ENCODE measurements at regions not wholly inside any gene's neighbourhood (a gene's known extent, or its start where the extent isn't known, plus 50 kb on each side); places are given as distances from the start of the nearest gene placed in this dataset.
A peak's percentile ranks its signal among the peaks of the same experiment; 100 is the strongest.
"Not testable (repeated sequence)": the region's sequence is repeated elsewhere in the genome, so short reads cannot be mapped to it uniquely, and the experiment has no call there.

DNA sequence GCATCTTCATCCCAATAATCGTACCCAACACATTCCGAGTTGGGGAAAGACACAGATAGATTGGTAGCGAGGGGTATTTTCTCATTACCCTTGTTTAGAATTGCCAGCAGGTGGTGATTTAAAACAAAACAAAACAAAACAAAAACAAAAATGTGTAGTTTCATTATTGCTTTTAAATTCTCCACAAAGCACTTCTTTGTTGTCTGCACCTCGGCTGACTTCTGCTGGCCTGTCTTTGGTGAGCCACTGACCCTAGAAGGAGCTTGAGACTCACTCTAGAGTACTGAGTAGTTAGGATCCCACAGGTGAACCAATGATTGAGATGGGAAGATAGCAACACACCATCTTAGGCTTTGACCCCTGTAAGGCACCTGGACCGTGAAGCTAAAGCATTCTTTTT, 105.4 kb upstream of the BET1 start:
- no peak for DNase-seq

DNA sequence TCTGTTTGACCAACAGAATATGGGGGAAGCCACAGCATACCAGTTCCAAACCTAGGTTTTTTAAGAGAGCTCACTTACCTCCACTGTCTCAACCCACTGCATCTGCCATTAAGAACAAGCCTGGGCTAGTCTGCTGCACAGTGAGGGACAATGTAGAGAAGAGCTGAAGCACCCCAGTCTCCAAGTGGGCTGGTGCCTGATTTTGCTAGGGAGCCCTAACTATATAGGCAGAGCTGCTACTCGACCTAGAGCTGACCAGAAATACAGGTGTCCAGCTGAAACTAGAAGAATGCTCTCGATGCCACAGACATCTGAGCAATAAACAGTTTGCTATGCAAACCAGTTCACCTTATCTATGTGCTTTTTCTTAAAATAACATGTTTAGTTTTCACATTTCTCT, 106.9 kb upstream of the BET1 start:
- DNase-seq, result no peak

DNA sequence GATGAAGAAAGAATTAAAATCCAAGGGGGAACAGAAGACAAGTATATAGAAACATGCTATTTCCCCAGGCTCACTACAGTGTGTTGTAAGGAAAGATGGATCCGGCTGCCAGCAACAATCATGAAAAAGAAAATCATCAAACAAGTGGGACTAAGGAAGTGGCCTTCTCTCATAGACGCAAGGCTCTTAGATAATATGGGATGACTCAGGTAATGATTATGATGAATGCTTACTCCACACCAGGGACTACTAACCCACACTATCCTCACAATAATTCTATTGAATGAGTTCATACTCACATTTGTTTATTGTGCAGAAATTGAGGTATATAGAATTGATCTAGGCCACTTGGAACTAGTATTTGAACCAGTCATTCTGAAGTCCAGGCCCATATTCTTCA, 111.2 kb upstream of the BET1 start:
- DNase-seq, result no peak

DNA sequence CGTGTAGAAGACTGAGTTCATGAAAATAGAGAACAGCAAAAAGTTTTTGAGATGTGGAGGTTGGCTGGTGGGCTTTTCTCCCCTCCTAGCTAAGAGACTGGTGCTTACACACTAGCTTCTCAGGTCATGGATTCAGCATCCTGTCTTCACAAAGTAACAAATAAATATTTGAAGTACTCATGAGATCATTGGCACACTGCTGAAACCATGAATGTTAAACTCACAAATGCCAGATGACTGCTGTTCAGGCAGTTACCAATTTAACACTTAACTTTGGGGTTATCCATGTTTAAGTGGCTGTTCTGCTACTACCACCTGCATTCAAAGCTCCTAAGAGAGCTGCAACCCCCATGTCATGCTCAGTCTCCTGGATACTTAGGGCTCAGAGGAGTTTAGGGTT, 119.0 kb upstream of the BET1 start:
- DNase-seq, result no peak

DNA sequence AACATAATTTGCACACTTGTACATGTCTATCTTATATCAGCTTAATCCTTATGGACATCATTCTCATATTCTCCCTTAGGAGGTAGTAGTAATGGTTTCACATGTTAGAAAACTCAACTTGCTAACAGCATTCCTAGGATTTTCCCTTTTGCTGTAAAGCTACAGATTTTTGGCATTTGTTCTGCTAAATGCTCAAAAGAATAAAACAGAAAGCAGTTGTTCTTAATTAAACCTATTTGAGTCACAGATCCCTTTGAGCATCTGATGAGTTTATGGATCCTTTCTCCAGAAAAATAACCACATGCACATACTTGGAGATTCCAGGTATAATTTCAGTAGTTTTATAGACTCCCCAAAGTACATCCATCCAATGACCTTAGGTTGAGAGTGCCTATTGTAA, 122.9 kb upstream of the BET1 start:
- DNase-seq, result no peak

DNA sequence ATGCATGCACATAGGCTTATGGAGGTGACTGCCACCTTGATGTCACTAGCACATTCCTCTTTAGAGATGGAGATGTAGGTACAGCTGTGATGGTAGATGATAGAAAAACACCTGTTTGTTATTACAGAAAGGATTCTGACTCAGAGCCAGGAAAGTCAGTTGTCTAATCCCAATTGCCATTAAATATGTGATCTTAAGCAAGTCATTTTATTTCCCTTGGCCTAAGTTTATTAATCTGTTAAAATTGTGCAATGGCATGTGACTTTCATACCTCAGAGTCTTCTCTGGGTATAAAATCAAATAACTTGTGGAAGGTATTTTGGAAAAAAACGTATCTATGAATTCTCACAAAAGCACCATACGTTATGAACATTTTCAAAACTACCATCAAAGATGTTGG, 123.9 kb upstream of the BET1 start:
- DNase-seq, result no peak

DNA sequence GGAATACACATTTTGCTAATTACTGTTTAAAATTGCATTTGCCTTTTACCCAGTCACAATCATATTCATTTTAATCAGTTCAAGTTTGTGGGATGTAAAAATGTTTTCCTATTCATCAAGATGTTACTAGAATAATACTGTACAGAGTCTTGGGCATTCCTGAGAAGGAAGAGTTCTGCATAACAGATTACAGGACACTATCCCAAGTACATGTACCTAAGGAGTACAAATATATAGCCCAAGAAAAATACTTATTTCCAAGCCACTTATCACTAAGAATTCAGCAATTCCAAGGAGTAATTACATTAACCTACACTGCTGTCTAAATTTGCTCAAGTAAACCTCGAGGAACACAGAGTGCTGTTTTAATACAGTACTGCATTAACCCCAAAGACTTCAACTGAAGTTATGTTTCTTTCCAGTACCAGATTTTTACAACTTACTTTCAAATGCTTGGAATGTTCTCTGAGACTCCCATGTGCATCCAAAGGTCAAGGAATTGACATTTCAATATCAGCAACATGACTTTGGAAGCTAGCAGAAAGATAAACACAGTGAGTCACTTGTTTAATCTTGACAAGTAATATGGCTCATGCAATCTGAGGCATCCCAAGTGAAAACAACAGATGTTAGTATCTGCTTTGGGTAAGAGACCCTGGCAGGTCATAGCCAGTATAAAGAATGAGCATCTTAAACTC, 125.4 kb upstream of the BET1 start:
- DNase-seq, result peak; percentile 78

DNA sequence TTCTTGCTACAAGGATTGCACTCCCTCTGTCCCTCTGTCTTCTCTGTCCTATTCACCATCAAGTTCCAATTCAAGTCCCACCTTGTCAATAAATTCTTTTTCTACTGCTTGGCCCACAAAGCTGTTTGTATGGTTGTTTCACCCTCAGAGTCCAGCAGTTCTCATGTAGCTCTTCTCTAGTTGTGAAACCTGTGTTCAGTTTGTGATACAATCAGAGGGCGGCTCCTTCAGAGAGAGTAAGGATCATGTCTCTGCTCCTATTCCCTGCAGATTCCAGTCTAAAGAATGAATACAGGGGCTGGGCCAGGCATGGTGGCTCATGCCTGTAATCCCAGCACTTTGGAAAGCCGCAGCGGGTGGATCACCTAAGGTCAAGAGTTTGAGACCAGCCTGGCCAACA, 126.6 kb upstream of the BET1 start:
- DNase-seq, result no peak

DNA sequence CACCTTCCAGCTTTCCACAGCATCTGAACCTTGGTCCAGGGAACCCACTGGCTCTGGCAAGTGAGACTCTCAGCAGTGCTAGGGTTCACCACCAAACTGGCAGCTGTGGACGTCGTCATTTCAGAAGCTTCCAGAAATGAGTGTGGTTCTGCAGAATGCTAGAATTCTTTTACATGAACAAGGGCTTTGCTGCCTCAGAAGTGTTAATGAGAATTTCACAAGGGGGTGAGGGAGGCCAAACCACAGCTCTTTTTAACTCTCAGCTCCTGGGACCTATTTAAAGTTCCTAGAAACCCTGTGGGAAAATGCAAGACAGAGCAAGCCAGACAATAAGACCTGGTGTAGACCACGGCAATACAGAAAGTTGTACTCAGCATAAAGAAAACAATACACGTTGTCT, 129.3 kb upstream of the BET1 start:
- no peak for DNase-seq

DNA sequence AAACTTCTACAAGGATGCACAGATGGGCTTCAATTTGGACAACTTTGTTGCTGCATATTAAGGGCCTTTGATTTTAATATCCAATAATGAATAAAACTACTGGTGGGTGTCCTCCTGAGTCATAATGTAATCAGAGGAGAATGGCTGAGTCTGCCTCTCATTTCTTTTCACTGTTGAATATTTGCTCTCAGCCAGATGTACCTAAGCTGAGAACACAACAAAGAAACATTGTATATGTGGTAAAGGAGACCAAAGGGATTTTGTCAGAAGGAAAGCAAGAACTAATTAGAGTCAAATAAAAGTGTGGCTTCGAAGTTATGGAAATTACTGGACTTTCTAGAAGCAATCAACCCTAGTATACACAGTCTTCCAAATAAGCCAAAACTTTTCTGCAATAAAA, 131.0 kb upstream of the BET1 start:
- no peak for DNase-seq

DNA sequence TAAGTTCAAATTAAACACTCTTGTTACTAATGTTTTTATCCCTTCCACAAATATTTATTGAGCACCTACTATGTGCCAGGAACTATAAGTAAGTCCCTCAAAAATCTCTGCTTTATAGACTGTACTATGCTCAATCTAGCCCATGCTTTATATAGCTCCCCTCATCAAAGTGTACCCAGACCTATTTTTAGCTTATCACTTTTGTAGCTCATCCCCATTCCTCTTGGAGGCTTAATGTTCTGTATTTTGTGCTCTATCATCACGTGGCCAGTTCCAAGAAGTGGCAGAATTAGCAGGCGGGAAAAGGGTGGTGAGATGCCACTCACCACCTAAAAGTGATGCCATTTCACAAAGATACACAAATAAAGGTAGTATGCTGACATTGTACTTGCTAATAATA, 138.1 kb upstream of the BET1 start:
- no peak for DNase-seq

DNA sequence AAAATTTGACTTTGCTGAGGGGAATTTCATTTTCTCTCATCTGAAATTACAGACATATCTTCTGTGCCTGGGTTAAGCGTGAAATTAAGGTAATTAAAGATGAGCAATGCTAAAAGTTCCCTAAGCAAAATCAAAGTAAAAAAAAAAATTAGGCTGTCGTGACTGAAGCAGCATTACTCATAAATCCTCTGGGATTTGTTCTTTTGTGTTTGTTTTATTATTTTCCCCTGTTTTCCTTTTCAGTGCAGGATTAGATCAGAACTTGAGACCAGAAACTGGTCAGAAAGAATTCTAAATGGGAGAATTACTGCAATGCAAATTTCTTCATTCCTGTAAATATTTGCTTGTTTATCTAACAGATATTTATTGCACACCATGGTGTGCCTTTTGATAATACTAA, 141.4 kb upstream of the BET1 start:
- DNase-seq, result no peak

DNA sequence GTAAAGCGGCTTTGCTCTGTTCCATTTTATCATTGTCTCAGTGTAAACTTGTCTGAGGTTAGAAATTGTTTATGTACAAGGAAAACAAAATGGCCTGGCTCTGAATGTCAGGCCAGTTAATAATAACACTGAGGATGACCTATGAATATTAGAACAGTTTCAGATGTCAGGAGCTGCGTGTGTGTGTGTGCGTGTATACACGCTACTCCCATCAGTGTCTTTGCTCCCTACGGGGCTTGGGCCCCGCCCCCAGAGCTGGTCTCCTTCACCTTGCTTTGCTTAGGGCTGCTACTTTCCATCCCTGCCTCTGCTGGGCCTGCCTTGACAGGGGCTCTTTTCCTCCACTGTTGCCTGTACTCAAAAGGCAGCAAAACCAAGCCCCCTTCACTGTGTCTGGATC, 142.3 kb upstream of the BET1 start:
- no peak for DNase-seq

DNA sequence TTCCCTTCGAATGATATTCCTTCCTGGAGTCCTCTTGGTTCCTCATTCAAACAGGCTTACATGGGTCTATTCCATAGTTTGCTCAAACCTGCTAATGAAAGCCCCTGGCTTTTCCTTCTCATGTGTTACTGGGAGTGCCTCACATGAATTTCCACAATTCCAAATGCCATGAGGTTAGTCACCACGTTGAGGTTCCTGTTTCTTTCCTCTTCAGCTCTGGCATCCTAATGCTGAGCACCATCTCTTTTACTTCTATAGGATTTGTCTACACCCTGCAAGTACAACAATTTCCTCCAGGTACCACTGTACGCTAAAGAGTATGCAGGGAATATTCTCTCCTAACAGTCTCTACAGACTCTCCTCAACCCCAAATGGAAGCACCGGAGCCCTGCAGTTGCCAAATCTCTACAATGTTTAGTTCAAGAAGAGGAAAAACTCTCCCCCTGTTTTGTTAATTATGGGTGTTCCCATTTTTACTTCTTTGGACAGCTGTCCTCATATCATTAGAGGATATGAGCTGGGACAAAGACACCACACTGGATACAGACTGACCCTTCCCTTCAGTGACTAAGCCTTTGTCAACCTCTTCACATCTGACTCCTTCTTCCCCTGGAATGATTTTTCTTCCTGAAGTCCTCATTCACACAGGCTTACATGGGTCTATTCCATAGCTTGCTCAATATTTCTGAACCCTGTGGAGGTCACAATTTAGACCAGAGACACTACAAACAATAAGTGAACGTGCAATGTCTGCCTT, 145.8 kb upstream of the BET1 start:
- no peak for DNase-seq

DNA sequence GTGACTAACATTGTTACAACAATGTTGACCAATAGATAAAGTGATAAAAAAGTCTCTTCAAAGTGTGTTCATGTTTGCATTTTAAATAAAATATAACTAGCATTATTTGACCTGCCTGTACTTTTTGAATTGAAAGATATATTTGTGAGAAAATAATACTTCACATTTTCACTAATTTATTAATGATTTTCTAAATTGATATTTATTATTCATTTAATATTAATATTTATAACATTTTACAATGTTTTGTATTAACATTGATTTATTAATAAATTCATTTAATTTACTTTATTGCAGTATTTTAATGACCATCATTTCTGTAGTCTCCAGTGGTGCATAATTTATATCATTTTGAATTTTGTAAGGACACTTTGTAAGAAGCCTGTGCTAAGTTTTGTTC, 150.0 kb upstream of the BET1 start:
- no peak for DNase-seq

DNA sequence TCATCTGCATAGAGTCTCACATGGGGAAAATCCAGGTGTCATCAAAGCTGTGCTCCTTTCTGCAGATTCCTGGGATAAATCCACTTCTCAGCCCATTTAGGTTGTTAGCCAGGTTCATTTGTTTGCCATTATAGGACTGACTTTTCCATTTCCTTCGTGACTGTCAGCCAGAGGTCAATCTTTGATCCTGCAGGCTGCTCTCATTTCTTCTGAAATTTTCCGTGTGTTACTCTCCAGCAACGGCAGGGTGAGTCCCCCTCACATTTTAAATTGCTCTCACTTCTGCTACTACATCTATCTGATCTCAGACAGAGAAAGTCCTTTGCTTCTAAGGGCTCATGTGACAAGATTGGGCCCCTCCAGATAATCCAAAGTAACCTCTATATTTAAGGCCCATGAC, 150.7 kb upstream of the BET1 start:
- DNase-seq, result no peak

DNA sequence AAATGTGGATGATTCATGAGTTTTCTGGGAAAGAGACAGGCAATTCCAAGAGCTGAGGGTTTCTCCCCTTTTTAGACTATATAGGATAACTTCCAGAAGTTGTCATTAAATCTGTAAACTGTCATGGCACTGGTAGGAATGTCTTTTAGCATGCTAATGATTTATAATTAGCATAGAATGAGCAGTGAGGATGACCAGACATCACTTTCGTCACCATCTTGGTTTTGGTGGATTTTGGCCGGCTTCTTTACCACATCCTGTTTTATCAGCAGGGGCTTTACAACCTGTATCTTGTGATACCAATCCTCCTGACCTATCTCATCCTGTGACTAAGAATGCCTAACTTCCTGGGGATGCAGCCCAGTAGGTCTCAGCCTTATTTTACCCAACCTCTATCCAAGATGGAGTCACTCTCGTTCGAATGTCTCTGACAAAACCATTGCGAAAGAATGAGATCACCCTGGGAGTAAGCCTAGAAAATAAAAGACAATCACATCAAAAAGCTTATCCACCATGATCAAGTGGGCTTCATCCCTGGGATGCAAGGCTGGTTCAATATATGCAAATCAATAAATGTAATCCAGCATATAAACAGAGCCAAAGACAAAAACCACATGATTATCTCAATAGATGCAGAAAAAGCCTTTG, 153.6 kb upstream of the BET1 start:
- not testable (repeated sequence) for DNase-seq

DNA sequence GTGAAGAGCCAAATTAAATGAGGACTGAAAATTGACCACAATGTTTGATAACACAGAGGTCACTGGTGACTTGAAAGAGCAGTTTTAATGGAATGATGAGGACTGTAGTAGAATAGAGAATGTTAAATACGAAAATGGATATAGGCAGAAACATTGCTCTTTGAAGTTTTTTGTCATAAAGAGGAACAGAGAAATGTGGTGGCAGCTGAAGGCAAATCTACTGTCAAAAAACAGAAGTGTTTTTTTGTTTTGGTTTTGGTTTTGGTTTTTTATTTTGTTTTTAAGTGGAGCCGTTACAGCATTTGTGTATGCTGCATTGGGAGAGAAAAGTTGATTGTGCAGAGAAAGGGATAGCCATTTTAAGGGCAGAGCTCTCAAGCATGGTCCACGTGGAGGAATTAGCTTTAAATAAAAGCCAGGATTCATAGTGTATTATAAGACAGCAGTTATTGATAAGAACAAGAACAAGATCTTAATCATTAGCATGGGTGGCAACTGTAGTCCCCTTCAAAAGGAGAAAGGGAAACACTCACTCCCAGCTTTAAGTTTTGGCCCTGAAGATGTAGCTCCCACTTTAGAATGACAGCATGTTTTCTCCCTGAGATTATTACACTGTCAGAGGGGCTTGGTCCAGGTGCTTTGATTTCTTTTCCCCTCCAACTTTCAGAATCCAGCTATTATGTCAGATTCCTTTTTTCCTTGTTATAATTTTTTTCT, 156.7 kb upstream of the BET1 start:
- DNase-seq, result no peak

DNA sequence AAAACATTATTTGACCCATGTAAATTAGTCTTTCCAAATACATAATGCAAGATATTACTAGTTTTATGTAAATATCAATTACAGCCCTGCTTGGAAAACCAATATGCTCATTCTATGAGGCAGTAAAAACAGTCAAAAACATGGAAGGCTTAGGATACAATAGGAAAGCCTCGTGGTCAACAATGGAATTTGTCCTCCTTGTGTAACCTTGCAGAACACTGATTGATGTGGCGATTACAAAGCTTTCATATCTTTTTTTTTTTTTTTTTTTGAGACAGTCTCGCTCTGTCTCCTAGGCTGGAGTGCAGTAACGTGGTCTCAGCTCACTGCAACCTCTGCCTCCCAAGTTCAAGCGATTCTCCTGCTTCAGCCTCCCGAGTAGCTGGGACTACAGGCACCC, 157.3 kb upstream of the BET1 start:
- DNase-seq, result no peak

DNA sequence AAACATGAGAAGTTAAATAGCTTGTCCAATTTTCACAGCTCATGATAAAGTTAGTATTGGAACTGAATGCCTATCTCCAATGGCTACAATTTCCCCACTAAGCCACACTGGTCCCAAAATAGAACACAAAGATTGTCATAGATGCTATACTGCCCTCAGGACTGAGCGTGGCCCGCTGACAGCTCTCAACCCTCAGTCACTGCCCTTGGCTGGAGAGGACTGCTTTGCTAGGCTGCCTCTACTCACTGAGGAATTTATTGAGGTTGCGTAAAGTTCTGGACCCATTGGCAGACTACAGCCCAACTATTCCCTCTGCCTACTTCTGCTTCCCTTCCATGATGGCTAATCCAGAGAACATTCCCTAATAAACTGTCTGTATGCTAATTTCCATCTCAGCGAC, 165.5 kb upstream of the BET1 start:
- DNase-seq, result no peak

DNA sequence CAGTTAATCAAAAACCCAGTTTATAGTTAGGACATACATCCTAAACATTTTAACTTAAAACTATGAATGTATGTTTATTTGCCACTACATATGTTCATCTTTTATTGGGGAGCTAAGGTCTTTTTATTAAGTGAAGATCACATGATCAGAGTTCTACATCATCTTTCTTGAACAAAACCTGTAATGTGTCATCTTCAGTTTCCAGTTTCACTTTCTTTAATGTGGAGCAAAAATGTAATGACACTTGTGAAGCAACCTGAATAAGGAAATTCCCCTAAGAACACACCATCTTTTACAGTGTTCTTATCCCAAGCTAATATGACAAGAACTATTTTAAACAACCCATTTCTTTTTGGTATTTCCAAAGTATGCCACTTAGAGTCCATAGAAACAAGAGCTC, 166.7 kb upstream of the BET1 start:
- no peak for DNase-seq

DNA sequence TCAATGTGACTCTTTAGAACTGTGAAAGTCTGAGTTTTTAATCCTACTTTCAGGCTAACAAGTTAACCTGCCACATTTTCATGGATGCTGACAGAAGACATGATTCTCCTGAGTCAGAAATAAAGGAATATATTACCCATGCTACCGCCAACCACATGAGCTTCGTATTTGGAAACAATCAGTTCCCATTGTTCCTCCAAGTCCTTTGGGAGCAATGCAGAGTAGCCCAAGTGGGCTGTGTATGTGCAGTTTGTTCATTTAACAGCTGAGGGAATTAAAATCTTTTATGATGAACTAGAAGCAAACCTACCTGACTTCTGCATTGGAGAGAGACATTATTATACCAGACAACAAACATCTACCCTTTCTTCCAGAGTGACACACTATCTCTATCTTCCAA, 169.3 kb upstream of the BET1 start:
- no peak for DNase-seq

DNA sequence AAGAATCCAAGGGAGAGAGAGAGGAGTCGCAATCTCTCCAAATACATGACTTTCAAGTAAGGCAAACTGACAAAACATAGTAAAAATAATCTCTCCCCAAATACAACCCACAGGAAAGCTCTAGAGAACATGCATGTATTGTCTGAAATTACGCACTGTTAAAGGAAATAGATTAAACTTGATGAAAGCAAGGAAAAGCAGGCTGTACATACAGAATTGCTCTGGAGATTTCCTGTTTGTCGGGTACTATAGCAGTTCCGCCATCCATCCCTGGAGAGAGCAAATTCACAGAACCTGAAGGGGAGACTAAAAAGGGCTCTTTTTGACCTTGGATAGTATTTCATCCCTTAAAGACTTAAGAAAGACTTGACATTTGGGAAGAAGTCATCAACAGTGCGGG, 170.2 kb upstream of the BET1 start:
- DNase-seq, result no peak

DNA sequence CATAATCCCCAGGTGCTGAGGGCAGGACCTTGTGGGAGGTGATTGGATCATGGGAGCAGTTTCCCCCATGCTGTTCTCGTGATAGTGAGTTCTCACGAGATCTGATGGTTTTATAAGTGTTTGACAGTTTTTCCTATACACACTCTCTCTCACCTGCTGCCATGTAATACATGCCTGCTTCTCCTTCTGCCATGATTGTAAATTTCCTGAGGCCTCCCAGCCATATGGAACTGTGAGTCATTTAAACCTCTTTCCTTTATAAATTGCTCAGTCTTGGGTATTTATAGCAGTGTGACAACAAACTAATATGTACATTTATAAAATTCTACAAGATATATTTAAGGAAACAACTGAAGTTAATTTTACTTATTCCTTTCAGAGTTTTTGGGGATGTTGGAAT, 170.8 kb upstream of the BET1 start:
- DNase-seq, result no peak

Measured in kidney glomerular epithelial cell (primary cell).